Activated naive CD8-positive, alpha-beta T cell treated with anti-CD3 and anti-CD28 coated beads, Interleukin-2, amount 10 ng/mL, durations not matched to agents 7 days and 5 days (primary cell): ENCODE measurements at regions not wholly inside any gene's neighbourhood (a gene's known extent, or its start where the extent isn't known, plus 50 kb on each side); places are given as distances from the start of the nearest gene placed in this dataset.

Experiments used
- ATAC-seq: fragments of 150-1000 bp; cut with Tn5 transposase; one replicate; pipeline ENCODE4 v1.10.0; 2021; ENCODE audit warnings: low read depth, moderate library complexity
- POLR2A ChIA-PET: fragments of 350-600 bp; sonication (Branson Sonifier 250); formaldehyde crosslinking; loops from one replicate; lab custom pipeline; 2021; ENCODE audit warnings: antibody characterized with exemption; lab: Charles Lee
- DNase-seq: peaks from one replicate; pipeline ENCODE4 v3.0.0; 2021
- H3K27ac Mint-ChIP-seq: one replicate; pipeline ENCODE4 v1.8.0; 2022; ENCODE audit warnings: mild to moderate bottlenecking, mixed read lengths
- H3K27me3 Mint-ChIP-seq: one replicate; pipeline ENCODE4 v1.8.0; 2022; ENCODE audit warnings: mild to moderate bottlenecking, moderate library complexity, mixed read lengths
- H3K36me3 Mint-ChIP-seq: one replicate; pipeline ENCODE4 v1.8.0; 2021; ENCODE audit warnings: mild to moderate bottlenecking, mixed read lengths
- H3K4me1 Mint-ChIP-seq: one replicate; pipeline ENCODE4 v1.8.0; 2021; ENCODE audit warnings: mixed read lengths
- H3K4me3 Mint-ChIP-seq: one replicate; pipeline ENCODE4 v1.8.0; 2022; ENCODE audit warnings: mild to moderate bottlenecking, moderate library complexity, mixed read lengths
- H3K9me3 Mint-ChIP-seq: one replicate; pipeline ENCODE4 v1.8.0; 2021; ENCODE audit warnings: mixed read lengths

- no peaks in the 10 kb centered on the region for H3K36me3 Mint-ChIP-seq
- H3K9me3 Mint-ChIP-seq, result peaks cover 2% of the 10 kb centered on the region
- no peak overlapping the region for H3K27ac Mint-ChIP-seq
- DNase-seq (no peak), ATAC-seq (no peak)
- no peaks in the 10 kb centered on the region for H3K27me3 Mint-ChIP-seq
- POLR2A ChIA-PET, result no interaction called here
- H3K4me1 Mint-ChIP-seq, result no peaks in the 10 kb centered on the region
- H3K4me3 Mint-ChIP-seq, result no peak overlapping the region
Measured at GRCh38 chr1:81489372-81489934, 311.3 kb upstream of the ADGRL2 start.

- Mint-ChIP-seq H3K4me1 (no peaks in the 10 kb centered on the region), H3K4me3 (no peak overlapping the region), H3K27me3 (no peaks in the 10 kb centered on the region), H3K27ac (no peak overlapping the region), H3K9me3 (peaks cover under 1% of the 10 kb centered on the region), H3K36me3 (no peaks in the 10 kb centered on the region)
- ATAC-seq (no peak), DNase-seq (no peak)
- POLR2A ChIA-PET, result no interaction called here
Measured at GRCh38 chr1:81484284-81484683, 316.4 kb upstream of the ADGRL2 start.

- Mint-ChIP-seq H3K36me3 (no peaks in the 10 kb centered on the region), H3K9me3 (peaks cover 2% of the 10 kb centered on the region), H3K27ac (no peak overlapping the region), H3K4me1 (no peaks in the 10 kb centered on the region), H3K27me3 (peaks cover 3% of the 10 kb centered on the region), H3K4me3 (no peak overlapping the region)
- ATAC-seq, result no peak
- POLR2A ChIA-PET, result no interaction called here
- DNase-seq, result no peak
Measured at GRCh38 chr1:81478219-81478618, 322.5 kb upstream of the ADGRL2 start.

GRCh38 chr1:81477710-81478109 is 323.0 kb upstream of the ADGRL2 start:
- POLR2A ChIA-PET, result no interaction called here
- Mint-ChIP-seq H3K4me3 (no peak overlapping the region), H3K27me3 (peaks cover 3% of the 10 kb centered on the region), H3K9me3 (peaks cover 2% of the 10 kb centered on the region), H3K36me3 (no peaks in the 10 kb centered on the region), H3K4me1 (no peaks in the 10 kb centered on the region), H3K27ac (no peak overlapping the region)
- DNase-seq (no peak), ATAC-seq (no peak)

GRCh38 chr1:81472387-81472786 is 328.3 kb upstream of the ADGRL2 start:
- POLR2A ChIA-PET, result no interaction called here
- Mint-ChIP-seq H3K9me3 (peaks cover 2% of the 10 kb centered on the region), H3K27ac (no peak overlapping the region), H3K27me3 (peaks cover 3% of the 10 kb centered on the region), H3K4me3 (no peak overlapping the region), H3K36me3 (no peaks in the 10 kb centered on the region), H3K4me1 (no peaks in the 10 kb centered on the region)
- ATAC-seq, result no peak
- DNase-seq, result no peak

- peaks cover 2% of the 10 kb centered on the region for H3K9me3 Mint-ChIP-seq
- no peaks in the 10 kb centered on the region for H3K36me3 Mint-ChIP-seq
- POLR2A ChIA-PET, result no interaction called here
- no peaks in the 10 kb centered on the region for H3K4me1 Mint-ChIP-seq
- no peak overlapping the region for H3K4me3 Mint-ChIP-seq
- H3K27me3 Mint-ChIP-seq, result peaks cover 3% of the 10 kb centered on the region
- DNase-seq (no peak), ATAC-seq (no peak)
- H3K27ac Mint-ChIP-seq, result no peak overlapping the region
Measured at GRCh38 chr1:81471255-81471654, 329.5 kb upstream of the ADGRL2 start.

- H3K27ac Mint-ChIP-seq, result no peak overlapping the region
- no peaks in the 10 kb centered on the region for H3K27me3 Mint-ChIP-seq
- H3K4me1 Mint-ChIP-seq, result no peaks in the 10 kb centered on the region
- H3K36me3 Mint-ChIP-seq, result no peaks in the 10 kb centered on the region
- POLR2A ChIA-PET, result no interaction called here
- H3K4me3 Mint-ChIP-seq, result no peak overlapping the region
- peaks cover 2% of the 10 kb centered on the region for H3K9me3 Mint-ChIP-seq
- DNase-seq, result no peak
- ATAC-seq, result no peak
Measured at GRCh38 chr1:81470275-81470674, 330.5 kb upstream of the ADGRL2 start.

- Mint-ChIP-seq H3K9me3 (no peaks in the 10 kb centered on the region), H3K4me1 (no peaks in the 10 kb centered on the region), H3K27me3 (no peaks in the 10 kb centered on the region), H3K27ac (no peak overlapping the region), H3K4me3 (no peak overlapping the region), H3K36me3 (no peaks in the 10 kb centered on the region)
- DNase-seq (no peak), ATAC-seq (no peak)
- POLR2A ChIA-PET, result no interaction called here
Measured at GRCh38 chr1:81467383-81467782, 333.4 kb upstream of the ADGRL2 start.

GRCh38 chr1:81466961-81467360 is 333.8 kb upstream of the ADGRL2 start:
- H3K4me1 Mint-ChIP-seq, result no peaks in the 10 kb centered on the region
- no peak overlapping the region for H3K27ac Mint-ChIP-seq
- POLR2A ChIA-PET, result no interaction called here
- no peak for ATAC-seq
- DNase-seq, result no peak
- no peaks in the 10 kb centered on the region for H3K36me3 Mint-ChIP-seq
- no peaks in the 10 kb centered on the region for H3K27me3 Mint-ChIP-seq
- H3K4me3 Mint-ChIP-seq, result no peak overlapping the region
- H3K9me3 Mint-ChIP-seq, result no peaks in the 10 kb centered on the region

- DNase-seq (no peak), ATAC-seq (no peak)
- H3K9me3 Mint-ChIP-seq, result peaks cover under 1% of the 10 kb centered on the region
- no peaks in the 10 kb centered on the region for H3K36me3 Mint-ChIP-seq
- no peaks in the 10 kb centered on the region for H3K27me3 Mint-ChIP-seq
- H3K4me1 Mint-ChIP-seq, result no peaks in the 10 kb centered on the region
- H3K27ac Mint-ChIP-seq, result no peak overlapping the region
- POLR2A ChIA-PET, result no interaction called here
- no peak overlapping the region for H3K4me3 Mint-ChIP-seq
Measured at GRCh38 chr1:81463936-81464837, 336.5 kb upstream of the ADGRL2 start.

GRCh38 chr1:81459043-81459442 is 341.7 kb upstream of the ADGRL2 start:
- no peaks in the 10 kb centered on the region for H3K36me3 Mint-ChIP-seq
- H3K4me3 Mint-ChIP-seq, result no peak overlapping the region
- H3K27me3 Mint-ChIP-seq, result no peaks in the 10 kb centered on the region
- POLR2A ChIA-PET, result no interaction called here
- H3K27ac Mint-ChIP-seq, result no peak overlapping the region
- H3K9me3 Mint-ChIP-seq, result peaks cover 1% of the 10 kb centered on the region
- H3K4me1 Mint-ChIP-seq, result no peaks in the 10 kb centered on the region
- no peak for DNase-seq
- no peak for ATAC-seq

GRCh38 chr1:81458186-81458585 is 342.5 kb upstream of the ADGRL2 start:
- POLR2A ChIA-PET, result no interaction called here
- ATAC-seq (no peak), DNase-seq (no peak)
- Mint-ChIP-seq H3K4me3 (no peak overlapping the region), H3K27ac (no peak overlapping the region), H3K9me3 (peaks cover 1% of the 10 kb centered on the region), H3K36me3 (no peaks in the 10 kb centered on the region), H3K4me1 (no peaks in the 10 kb centered on the region), H3K27me3 (no peaks in the 10 kb centered on the region)

GRCh38 chr1:81455481-81455880 is 345.3 kb upstream of the ADGRL2 start:
- H3K36me3 Mint-ChIP-seq, result no peaks in the 10 kb centered on the region
- no peaks in the 10 kb centered on the region for H3K4me1 Mint-ChIP-seq
- ATAC-seq (no peak), DNase-seq (no peak)
- POLR2A ChIA-PET, result no interaction called here
- H3K27ac Mint-ChIP-seq, result no peak overlapping the region
- peaks cover 1% of the 10 kb centered on the region for H3K9me3 Mint-ChIP-seq
- no peak overlapping the region for H3K4me3 Mint-ChIP-seq
- no peaks in the 10 kb centered on the region for H3K27me3 Mint-ChIP-seq

- Mint-ChIP-seq H3K9me3 (no peaks in the 10 kb centered on the region), H3K4me3 (no peak overlapping the region), H3K27ac (no peak overlapping the region), H3K27me3 (no peaks in the 10 kb centered on the region), H3K4me1 (no peaks in the 10 kb centered on the region), H3K36me3 (no peaks in the 10 kb centered on the region)
- ATAC-seq (no peak), DNase-seq (no peak)
- POLR2A ChIA-PET, result no interaction called here
Measured at GRCh38 chr1:81453971-81454370, 346.8 kb upstream of the ADGRL2 start.
